ENCODE measurements at regions not wholly inside any gene's neighbourhood (a gene's known extent, or its start where the extent isn't known, plus 50 kb on each side); places are given as distances from the start of the nearest gene placed in this dataset.

DNA sequence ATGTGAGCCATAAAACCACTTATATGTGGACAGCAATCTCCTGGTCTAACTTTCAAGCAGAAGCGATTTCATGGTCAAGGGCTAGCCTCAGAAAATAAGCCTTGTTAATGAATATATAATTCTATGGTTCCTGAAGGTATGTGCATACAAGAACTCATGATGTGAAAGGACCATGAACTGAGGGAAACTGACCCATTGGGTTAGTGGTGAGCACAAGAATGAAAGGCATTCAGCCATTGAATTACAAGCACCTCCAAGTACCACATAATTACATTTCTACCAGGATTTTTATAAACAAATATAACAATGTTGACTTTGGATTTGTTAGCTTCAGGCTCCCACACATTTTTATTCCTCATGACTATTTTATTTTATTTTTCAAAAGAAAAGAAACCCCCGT, 459.0 kb downstream of the TLE4 start:
- ChIA-PET POLR2A (no interaction called here), CTCF (interaction anchor here (1.0 kb wide), 1 partner anchor 38 kb away, joined by 3 read pairs; no protein-coding TSS in a partner anchor)
- no peak for DNase-seq (ENCODE audit: unreplicated experiment)
- no peaks in the 10 kb centered on the region for H3K27me3 Mint-ChIP-seq (ENCODE audit: insufficient read depth, unreplicated experiment)
- H3K9me3 Mint-ChIP-seq (ENCODE audit: unreplicated experiment), result no peaks in the 10 kb centered on the region
- no peak overlapping the region for H3K4me3 Mint-ChIP-seq (ENCODE audit: unreplicated experiment)
- intact Hi-C loops (cut with micrococcal nuclease), result no loop called here
- H3K27ac Mint-ChIP-seq (ENCODE audit: low read depth, unreplicated experiment), result no peak overlapping the region
- no peaks in the 10 kb centered on the region for H3K36me3 Mint-ChIP-seq (ENCODE audit: insufficient read depth, unreplicated experiment)
- BruUV-seq (replicated peaks), result no TSS peak
- TF ChIP-seq, protein P1, sequence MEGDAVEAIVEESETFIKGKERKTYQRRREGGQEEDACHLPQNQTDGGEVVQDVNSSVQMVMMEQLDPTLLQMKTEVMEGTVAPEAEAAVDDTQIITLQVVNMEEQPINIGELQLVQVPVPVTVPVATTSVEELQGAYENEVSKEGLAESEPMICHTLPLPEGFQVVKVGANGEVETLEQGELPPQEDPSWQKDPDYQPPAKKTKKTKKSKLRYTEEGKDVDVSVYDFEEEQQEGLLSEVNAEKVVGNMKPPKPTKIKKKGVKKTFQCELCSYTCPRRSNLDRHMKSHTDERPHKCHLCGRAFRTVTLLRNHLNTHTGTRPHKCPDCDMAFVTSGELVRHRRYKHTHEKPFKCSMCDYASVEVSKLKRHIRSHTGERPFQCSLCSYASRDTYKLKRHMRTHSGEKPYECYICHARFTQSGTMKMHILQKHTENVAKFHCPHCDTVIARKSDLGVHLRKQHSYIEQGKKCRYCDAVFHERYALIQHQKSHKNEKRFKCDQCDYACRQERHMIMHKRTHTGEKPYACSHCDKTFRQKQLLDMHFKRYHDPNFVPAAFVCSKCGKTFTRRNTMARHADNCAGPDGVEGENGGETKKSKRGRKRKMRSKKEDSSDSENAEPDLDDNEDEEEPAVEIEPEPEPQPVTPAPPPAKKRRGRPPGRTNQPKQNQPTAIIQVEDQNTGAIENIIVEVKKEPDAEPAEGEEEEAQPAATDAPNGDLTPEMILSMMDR (IDR thresholded peaks at IDR 0.05; ENCODE audit: unreplicated experiment), result no peak
- H3K4me1 Mint-ChIP-seq (ENCODE audit: insufficient read depth, unreplicated experiment), result no peaks in the 10 kb centered on the region

GRCh38 chr9:80028501-80028900, 456.7 kb downstream of the TLE4 start:
- DNase-seq (ENCODE audit: unreplicated experiment), result no peak
- H3K4me1 Mint-ChIP-seq (ENCODE audit: insufficient read depth, unreplicated experiment), result no peaks in the 10 kb centered on the region
- intact Hi-C loops (cut with micrococcal nuclease), result no loop called here
- CTCF ChIA-PET, result no interaction called here
- no peaks in the 10 kb centered on the region for H3K27me3 Mint-ChIP-seq (ENCODE audit: insufficient read depth, unreplicated experiment)
- no peaks in the 10 kb centered on the region for H3K9me3 Mint-ChIP-seq (ENCODE audit: unreplicated experiment)
- no peaks in the 10 kb centered on the region for H3K36me3 Mint-ChIP-seq (ENCODE audit: insufficient read depth, unreplicated experiment)
- TF ChIP-seq, protein P1 (IDR thresholded peaks at IDR 0.05; ENCODE audit: unreplicated experiment), result no peak
- POLR2A ChIA-PET, result no interaction called here
- H3K4me3 Mint-ChIP-seq (ENCODE audit: unreplicated experiment), result no peak overlapping the region
- BruUV-seq (replicated peaks), result no TSS peak
- no peak overlapping the region for H3K27ac Mint-ChIP-seq (ENCODE audit: low read depth, unreplicated experiment)

DNA sequence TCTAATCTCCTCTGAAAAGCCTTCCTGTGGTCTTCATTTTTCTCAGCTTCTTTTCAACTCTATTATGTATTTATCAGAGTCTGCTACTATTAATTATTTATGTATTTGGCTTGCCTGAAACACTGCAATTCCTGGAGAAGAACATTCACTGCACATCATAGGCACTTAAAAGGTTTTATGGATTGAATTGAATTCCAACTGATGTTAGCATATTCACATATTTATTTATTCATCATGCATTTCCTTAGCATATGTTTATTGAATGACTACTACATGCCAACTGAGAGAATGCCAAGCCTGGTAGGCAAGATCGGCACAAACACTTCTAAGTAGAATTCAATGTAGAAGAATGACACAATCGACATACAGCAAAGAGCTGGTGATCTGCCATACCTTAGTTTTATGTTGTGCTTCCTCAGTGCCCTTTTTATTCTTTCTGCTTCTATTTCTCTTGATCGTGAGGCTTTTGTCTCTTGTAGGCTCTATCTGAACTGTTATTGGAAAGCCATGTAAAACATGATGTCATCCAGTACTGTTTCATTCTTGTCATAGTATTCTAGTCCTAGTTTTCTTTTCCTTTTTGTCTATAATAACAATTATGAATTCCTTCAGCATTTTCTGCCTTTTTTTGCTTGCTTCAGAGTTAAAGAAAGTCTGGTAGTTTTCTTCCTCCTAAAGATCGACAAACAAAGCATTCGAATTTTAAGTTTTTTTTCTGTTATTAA, 454.2 kb downstream of the TLE4 start:
- TF ChIP-seq, protein P1 (IDR thresholded peaks at IDR 0.05; ENCODE audit: unreplicated experiment), result no peak
- no peak for DNase-seq (ENCODE audit: unreplicated experiment)
- H3K36me3 Mint-ChIP-seq (ENCODE audit: insufficient read depth, unreplicated experiment), result no peaks in the 10 kb centered on the region
- H3K9me3 Mint-ChIP-seq (ENCODE audit: unreplicated experiment), result no peaks in the 10 kb centered on the region
- H3K27ac Mint-ChIP-seq (ENCODE audit: low read depth, unreplicated experiment), result no peak overlapping the region
- no peaks in the 10 kb centered on the region for H3K4me1 Mint-ChIP-seq (ENCODE audit: insufficient read depth, unreplicated experiment)
- CTCF ChIA-PET, result no interaction called here
- POLR2A ChIA-PET, result interaction anchor here (0.6 kb wide), 1 partner anchor 22 kb away, joined by 4 read pairs; no protein-coding TSS in a partner anchor
- H3K27me3 Mint-ChIP-seq (ENCODE audit: insufficient read depth, unreplicated experiment), result no peaks in the 10 kb centered on the region
- intact Hi-C loops (cut with micrococcal nuclease), result no loop called here
- H3K4me3 Mint-ChIP-seq (ENCODE audit: unreplicated experiment), result no peak overlapping the region
- BruUV-seq (replicated peaks), result no TSS peak

- Mint-ChIP-seq H3K36me3 (ENCODE audit: insufficient read depth, unreplicated experiment) (no peaks in the 10 kb centered on the region), H3K4me3 (ENCODE audit: unreplicated experiment) (no peak overlapping the region), H3K9me3 (ENCODE audit: unreplicated experiment) (no peaks in the 10 kb centered on the region), H3K4me1 (ENCODE audit: insufficient read depth, unreplicated experiment) (no peaks in the 10 kb centered on the region), H3K27ac (ENCODE audit: low read depth, unreplicated experiment) (no peak overlapping the region), H3K27me3 (ENCODE audit: insufficient read depth, unreplicated experiment) (no peaks in the 10 kb centered on the region)
- no peak for DNase-seq (ENCODE audit: unreplicated experiment)
- ChIA-PET CTCF (interaction anchor here (0.6 kb wide), 1 partner anchor 10 kb away, joined by 3 read pairs; no protein-coding TSS in a partner anchor), POLR2A (interaction anchor here (1.2 kb wide), 1 partner anchor 14 kb away, joined by 3 read pairs; no protein-coding TSS in a partner anchor)
- intact Hi-C loops (cut with micrococcal nuclease), result no loop called here
- TF ChIP-seq, protein P1 (IDR thresholded peaks at IDR 0.05; ENCODE audit: unreplicated experiment), result no peak
- no TSS peak for BruUV-seq (replicated peaks)
Observed at GRCh38 chr9:80025131-80025530, 453.4 kb downstream of the TLE4 start.

Measured in MCF 10A (cell line).